ENCODE measurements at regions not wholly inside any gene's neighbourhood (a gene's known extent, or its start where the extent isn't known, plus 50 kb on each side); places are given as distances from the start of the nearest gene placed in this dataset.
"Not testable (repeated sequence)": the region's sequence is repeated elsewhere in the genome, so short reads cannot be mapped to it uniquely, and the experiment has no call there.

- DNase-seq (ENCODE audit: extremely low spot score, unreplicated experiment), result no peak
- Mint-ChIP-seq H3K4me1 (ENCODE audit: unreplicated experiment) (no peaks in the 10 kb centered on the region), H3K9me3 (no peaks in the 10 kb centered on the region), H3K27me3 (peaks cover 2% of the 10 kb centered on the region), H3K27ac (no peak overlapping the region), H3K36me3 (no peaks in the 10 kb centered on the region), H3K4me3 (peak overlapping the region; percentile 33)
- TF ChIP-seq CTCF (conservative IDR thresholded peaks at IDR 0.05), result no peak
Observed at GRCh38 chr5:63400079-63400478, 562.2 kb downstream of the HTR1A start.

GRCh38 chr5:63398346-63398745 is 563.9 kb downstream of the HTR1A start:
- H3K27me3 Mint-ChIP-seq, result peaks cover 2% of the 10 kb centered on the region
- no peak overlapping the region for H3K4me3 Mint-ChIP-seq
- H3K4me1 Mint-ChIP-seq (ENCODE audit: unreplicated experiment), result no peaks in the 10 kb centered on the region
- peak overlapping the region; percentile 5 for H3K27ac Mint-ChIP-seq
- H3K9me3 Mint-ChIP-seq, result no peaks in the 10 kb centered on the region
- DNase-seq (ENCODE audit: extremely low spot score, unreplicated experiment), result no peak
- TF ChIP-seq CTCF (conservative IDR thresholded peaks at IDR 0.05), result no peak
- no peaks in the 10 kb centered on the region for H3K36me3 Mint-ChIP-seq

- H3K27ac Mint-ChIP-seq; H3K4me1 Mint-ChIP-seq (ENCODE audit: unreplicated experiment); H3K36me3 Mint-ChIP-seq; H3K27me3 Mint-ChIP-seq; H3K9me3 Mint-ChIP-seq; DNase-seq (ENCODE audit: extremely low spot score, unreplicated experiment); H3K4me3 Mint-ChIP-seq: not testable (repeated sequence)
Observed at GRCh38 chr5:63388188-63388587, 574.1 kb downstream of the HTR1A start.

- DNase-seq (ENCODE audit: extremely low spot score, unreplicated experiment), result no peak
- no peak for TF ChIP-seq CTCF (conservative IDR thresholded peaks at IDR 0.05)
- no peaks in the 10 kb centered on the region for H3K9me3 Mint-ChIP-seq
- H3K4me3 Mint-ChIP-seq, result no peak overlapping the region
- no peaks in the 10 kb centered on the region for H3K4me1 Mint-ChIP-seq (ENCODE audit: unreplicated experiment)
- no peak overlapping the region for H3K27ac Mint-ChIP-seq
- no peaks in the 10 kb centered on the region for H3K27me3 Mint-ChIP-seq
- H3K36me3 Mint-ChIP-seq, result no peaks in the 10 kb centered on the region
Observed at GRCh38 chr5:63375851-63376250, 586.4 kb downstream of the HTR1A start.

GRCh38 chr5:63374085-63374484 is 588.2 kb downstream of the HTR1A start:
- Mint-ChIP-seq H3K4me3 (no peak overlapping the region), H3K36me3 (no peaks in the 10 kb centered on the region), H3K4me1 (ENCODE audit: unreplicated experiment) (no peaks in the 10 kb centered on the region), H3K27ac (no peak overlapping the region), H3K9me3 (no peaks in the 10 kb centered on the region), H3K27me3 (no peaks in the 10 kb centered on the region)
- no peak for TF ChIP-seq CTCF (conservative IDR thresholded peaks at IDR 0.05)
- DNase-seq (ENCODE audit: extremely low spot score, unreplicated experiment), result no peak

- Mint-ChIP-seq H3K4me3 (no peak overlapping the region), H3K9me3 (peaks cover 3% of the 10 kb centered on the region), H3K4me1 (ENCODE audit: unreplicated experiment) (no peaks in the 10 kb centered on the region), H3K27ac (no peak overlapping the region), H3K27me3 (no peaks in the 10 kb centered on the region), H3K36me3 (no peaks in the 10 kb centered on the region)
- TF ChIP-seq CTCF (conservative IDR thresholded peaks at IDR 0.05), result no peak
- DNase-seq (ENCODE audit: extremely low spot score, unreplicated experiment), result no peak
Observed at GRCh38 chr5:63351164-63351563, 611.1 kb downstream of the HTR1A start.

Data from type B pancreatic cell (in vitro differentiated cells).